Head of caudate nucleus (tissue), 42 donors: ENCODE measurements at regions not wholly inside any gene's neighbourhood (a gene's known extent, or its start where the extent isn't known, plus 50 kb on each side); places are given as distances from the start of the nearest gene placed in this dataset.
"Not testable (repeated sequence)": the region's sequence is repeated elsewhere in the genome, so short reads cannot be mapped to it uniquely, and the experiment has no call there.

Experiments
- DNase-seq, 42 donors: peaks; one replicate each; pipeline versions ENCODE4 v3.0.0 to v3.0.0-alpha.2; 2020 to 2021; ENCODE audit warnings: mixed read lengths in 7 of 42
- intact Hi-C: fragments of 100-400 bp; cut with DNase I; formaldehyde crosslinking; loops from one replicate; pipeline ENCODE4 v1.15.0; 2022

DNA sequence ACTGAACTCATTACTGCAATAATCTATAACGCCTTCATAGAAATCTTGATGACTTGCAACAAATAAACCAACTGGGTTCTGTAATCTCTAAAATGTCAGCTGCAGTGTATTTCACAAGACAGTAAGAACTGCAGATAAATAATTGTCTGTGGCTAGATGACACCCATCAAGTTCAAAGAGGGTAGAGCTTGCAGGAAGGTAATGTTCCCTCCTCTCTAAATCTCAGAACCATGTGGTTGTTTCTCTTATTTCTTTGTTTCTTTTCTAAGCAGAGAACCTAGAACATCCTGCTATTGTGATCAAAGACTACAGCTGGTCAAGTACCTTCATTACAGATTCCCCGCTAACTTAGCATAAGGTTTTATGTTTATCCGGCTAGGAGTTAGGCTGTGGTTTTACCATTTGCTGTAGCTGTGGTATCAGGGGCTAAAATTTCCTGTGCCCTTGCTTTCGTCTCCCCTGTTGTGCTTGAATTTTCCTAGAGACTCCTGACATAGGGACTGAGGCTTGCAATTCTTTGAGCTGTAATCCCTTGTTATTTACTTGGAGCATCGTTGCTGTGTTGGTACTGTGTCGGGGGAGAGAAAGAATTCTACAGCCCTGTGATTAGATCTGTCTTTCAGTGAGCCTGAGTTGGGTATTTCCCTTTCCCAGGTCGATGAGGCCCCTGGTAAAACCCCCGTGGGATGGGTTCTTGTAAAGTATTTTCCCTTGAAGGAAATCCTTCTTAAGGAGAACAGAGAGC lies 253.1 kb upstream of the BTG1 start:
- intact Hi-C loops, result no loop called here
- DNase-seq, result no peak

DNA sequence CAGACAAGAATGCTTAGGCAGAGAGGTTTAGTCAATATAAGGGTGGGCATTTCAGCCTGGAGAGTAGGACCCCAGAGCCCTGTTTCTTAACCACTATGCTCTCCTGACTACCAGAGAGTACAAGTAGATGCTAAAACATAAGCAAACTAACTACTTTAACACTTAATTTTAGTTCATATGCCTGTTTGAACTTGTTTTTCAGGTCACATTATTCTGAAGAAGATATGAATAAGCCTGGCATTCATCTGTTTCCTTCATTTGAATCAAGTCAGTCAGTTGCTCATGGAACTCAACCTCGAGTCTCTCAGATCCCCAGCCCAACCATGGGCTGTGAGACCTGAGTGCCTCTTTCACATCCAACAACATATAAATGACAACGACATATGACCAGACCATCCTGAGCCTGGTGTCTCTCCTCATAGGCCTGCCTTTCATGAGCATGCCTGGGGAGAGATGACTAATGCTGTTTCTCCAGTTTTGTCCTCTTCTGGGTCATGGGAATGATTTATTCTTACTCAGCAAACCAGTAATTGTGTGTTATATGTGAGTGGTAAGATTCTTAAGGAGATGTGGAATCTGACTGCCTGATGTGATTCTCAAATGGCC lies 251.1 kb upstream of the BTG1 start:
- no peak for DNase-seq
- intact Hi-C loops, result no loop called here

DNA sequence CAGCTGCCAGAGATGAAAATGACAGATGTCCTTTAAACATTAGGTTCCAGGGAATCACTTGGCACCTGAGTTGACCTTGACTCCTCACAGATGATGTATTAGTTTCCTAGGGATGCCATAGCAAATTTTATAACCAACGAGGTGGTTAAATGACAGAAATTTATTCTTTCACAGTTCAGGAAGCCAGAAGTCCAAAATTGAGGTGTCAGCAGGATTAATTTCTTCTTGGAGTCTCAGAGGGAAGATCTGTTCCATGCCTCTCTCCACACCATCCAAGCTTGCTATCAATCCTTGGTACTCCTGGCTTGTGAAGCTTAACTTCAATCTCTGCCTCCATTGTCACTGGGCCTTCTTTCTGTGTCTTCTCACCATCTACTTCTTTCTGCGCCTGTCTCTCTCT lies 249.7 kb upstream of the BTG1 start:
- no peak for DNase-seq
- intact Hi-C loops, result no loop called here

DNA sequence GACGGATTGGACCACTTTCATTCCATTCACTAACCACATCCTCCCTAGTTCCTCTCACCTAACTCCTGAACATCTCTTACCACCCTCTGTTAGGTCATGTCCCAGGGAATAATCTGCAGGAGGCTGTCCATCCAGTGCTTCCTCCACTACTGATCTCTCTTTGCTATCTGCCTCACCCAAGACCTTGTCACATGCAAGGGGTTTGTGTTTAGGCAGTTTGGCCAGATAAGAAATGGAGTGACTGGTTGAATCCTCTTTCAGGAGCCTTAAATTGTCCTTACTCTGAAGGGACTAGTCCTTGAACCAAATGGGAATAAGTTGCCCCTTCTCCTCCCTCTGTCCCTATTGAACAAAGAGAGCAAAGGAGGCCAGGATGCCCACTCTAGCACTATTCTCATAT lies 249.2 kb upstream of the BTG1 start:
- no peak for DNase-seq
- intact Hi-C loops, result no loop called here

DNA sequence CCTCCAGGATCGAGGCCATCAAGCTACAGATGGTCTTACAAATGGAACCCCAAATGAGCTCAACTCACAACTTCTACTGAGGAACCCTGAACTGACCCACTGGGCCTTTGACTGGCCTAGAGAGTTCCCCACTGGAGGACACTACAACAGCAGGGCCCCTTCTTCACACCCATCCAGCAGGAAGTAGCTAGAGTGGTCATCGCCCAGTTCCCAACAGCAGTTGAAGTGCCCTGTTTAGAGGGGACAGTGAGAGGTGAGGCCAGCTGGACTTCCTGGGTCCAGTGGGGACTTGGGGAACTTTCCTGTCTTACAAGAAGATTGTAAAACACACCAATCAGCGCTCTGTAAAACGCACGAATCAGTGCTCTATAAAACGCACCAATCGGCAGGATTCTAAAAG lies 247.9 kb upstream of the BTG1 start:
- intact Hi-C loops, result no loop called here
- DNase-seq, result no peak

DNA sequence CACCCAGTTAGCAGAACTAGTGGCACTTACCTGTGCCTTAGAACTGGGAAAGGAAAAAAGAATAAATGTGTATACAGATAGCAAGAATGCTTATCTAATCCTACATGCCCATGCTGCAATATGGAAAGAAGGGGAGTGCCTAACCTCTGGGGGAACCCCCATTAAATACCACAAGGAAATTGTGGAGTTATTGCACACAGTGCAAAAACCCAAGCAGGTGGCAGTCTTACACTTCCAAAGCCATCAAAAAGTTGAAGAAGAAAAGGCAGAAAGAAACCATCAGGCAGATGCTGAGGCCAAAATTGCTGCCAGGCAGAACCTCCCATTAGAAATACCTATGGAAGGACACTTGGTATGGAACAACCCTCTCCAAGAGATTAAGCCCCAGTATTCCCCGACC lies 246.1 kb upstream of the BTG1 start:
- intact Hi-C loops, result not testable (repeated sequence)

DNA sequence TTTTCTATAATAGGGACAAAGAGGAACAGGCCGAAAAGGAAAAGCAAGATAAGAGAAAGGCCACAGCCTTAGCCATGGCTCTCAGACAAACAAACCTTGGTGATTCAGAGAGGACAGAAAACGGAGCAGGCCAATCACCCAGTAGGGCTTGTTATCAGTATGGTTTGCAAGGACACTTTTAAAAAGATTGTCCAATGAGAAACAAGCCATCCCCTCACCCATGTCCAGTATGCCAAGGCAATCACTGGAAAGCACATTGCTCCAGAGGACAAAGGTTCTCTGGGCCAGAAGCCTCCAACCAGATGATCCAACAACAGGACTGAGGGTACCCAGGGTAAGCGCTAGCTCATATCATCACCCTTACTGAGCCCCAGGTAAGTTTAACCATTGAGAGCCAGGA lies 243.8 kb upstream of the BTG1 start:
- intact Hi-C loops, result no loop called here
- DNase-seq, result no peak

More for the DNA sequence above, 246.1 kb upstream of the BTG1 start:
- not testable (repeated sequence) for DNase-seq

DNA sequence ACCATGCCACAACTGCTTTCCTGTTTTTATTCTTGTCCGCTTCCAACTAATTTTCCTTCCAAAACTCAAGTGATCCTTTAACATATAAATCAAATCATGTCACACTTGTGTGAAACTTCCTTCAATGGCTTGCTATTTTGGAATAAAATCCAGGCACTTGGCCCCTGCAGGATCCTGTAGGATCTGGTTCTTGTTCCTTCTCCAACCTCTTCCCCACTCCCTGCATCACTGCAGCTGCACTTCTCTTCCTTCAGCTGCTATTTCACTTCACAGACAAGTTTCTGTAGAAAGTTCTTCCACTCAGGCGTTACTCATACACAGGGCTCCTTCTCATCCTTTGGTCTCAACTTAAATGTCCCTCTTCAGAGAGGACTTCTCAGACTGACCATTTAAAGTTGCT lies 239.7 kb upstream of the BTG1 start:
- DNase-seq, result no peak
- intact Hi-C loops, result no loop called here

DNA sequence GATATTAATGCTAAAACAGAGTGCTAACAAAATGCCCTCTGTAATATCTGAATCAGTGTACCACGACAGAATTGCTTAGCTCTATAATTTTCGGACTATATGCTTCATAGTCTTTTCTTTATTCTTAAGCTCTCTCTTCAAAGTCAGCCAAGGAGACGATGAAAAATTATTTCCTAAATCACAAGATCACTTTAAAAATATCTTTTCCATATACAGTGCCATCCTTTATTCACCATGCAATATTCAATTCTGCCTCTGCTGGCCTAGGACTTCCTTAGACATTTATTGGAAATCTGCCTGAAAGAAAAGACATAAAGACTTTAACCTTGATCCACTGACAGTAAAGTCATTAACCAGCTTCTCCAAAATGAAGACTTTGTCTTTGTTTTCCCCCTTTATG lies 238.9 kb upstream of the BTG1 start:
- DNase-seq, result no peak
- intact Hi-C loops, result no loop called here

DNA sequence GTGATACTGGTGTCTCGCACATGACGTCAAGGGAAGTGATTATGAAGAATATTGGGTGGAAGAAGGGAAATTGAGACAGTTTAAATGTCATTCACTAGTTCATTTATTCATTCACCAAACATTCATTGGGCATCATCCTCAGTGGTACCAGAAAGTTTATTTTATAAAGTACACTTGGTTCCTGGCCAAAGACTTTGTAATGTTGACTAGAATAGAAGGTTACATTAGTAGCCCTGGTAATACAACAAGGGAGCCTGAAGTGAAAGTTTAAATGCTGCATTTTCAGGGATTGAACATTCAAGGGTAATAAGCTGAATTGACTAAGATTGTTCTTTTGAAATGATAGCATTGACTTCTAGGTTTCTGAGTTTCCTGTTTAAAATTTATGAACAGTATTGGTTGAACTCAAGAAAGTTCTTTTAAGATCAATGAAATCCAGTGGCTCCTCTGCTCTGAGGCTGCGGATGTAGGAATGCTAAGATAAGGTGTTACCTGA lies 236.8 kb upstream of the BTG1 start:
- DNase-seq, result no peak
- intact Hi-C loops, result no loop called here

DNA sequence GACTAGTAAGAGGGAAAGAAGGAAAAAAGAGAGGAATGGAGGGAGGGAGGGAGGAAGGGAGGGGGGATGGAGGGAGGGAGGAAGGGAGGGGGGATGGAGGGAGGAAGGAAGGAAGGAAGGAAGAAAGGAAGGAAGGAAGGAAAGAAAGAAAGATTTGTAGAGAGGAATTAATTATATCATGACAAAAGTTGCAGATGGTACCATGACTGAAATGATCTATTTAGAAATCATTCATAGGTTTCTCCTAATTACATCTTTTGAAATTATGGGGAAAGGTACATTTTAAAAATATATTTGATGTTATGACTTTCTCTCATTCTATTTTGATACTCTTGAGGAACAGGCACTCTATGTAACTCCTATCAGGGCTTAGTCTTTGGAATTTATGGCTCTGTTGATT lies 236.2 kb upstream of the BTG1 start:
- DNase-seq, result no peak
- intact Hi-C loops, result no loop called here

DNA sequence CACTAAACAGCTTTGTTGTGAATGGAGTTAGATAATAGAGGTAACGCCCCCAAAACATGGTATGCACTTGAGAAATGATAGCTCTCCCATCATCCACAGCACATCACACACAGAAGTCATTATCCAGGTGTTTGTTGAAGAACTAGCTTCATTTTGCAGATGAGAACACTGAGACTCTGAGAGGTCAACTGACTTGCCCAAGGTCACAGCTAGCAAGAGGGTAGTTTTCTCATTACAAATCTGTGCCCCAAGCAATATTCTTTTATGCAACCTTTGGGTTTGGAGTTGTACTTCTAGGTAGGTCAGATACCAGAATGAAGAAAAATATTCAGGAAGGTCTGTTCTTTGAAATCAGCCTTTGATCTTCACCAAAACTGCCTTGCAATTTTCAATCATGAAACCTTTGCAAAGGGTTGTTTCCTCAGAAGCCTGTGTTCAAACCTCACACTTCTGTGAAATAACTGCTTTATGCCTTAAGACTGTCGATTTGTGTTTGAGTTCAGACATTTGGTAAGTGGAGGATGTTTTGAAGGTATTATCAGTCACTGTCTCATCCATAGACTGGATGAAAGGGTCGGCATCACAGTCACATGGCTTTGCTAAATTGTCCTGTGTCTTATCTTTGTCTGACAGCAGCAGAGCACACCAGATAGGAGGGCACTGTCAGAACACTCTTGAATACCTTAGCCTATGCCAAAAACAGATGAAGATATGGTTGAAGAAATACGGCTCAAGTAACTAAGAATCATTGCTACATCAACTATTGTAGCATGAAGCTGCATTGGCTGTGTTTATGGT lies 233.2 kb upstream of the BTG1 start:
- DNase-seq, result no peak
- intact Hi-C loops, result no loop called here

DNA sequence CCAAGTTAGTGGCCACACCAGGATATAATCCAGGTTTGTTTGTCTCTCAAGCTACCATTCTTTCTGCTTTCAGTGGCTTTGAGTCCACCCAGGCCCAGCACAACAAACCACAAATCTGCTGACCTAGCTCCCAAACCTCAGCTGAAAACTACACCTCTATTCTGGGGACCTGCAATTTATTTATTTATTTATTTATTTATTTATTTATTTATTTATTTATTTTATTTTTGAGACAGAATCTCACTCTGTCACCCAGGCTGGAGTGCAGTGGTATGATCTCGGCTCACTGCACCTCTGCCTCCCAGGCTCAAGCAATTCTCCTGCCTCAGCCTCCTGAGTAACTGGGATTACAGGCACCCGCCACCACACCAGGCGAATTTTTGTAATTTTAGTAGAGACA lies 229.9 kb upstream of the BTG1 start:
- DNase-seq, intact Hi-C loops: not testable (repeated sequence)

DNA sequence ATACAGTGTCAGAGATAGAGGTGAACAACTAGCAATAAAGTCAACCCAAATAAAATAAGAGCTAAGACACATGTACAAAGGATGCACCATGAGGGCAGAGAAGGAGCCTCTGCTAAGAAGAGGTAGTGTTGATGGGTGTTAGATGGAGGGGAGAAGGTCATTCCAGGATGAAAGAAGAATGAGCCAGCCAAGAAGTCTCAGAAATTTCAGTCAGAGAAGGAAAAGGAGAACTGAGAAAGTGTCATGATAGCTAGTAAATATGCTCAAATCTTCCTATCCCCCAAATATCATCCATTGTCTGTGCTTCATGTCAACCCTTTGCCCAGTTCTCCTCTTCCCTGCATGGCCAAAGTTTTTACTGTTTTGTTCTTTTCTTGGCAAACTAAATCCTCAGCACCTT lies 225.2 kb upstream of the BTG1 start:
- no peak for DNase-seq
- intact Hi-C loops, result no loop called here

DNA sequence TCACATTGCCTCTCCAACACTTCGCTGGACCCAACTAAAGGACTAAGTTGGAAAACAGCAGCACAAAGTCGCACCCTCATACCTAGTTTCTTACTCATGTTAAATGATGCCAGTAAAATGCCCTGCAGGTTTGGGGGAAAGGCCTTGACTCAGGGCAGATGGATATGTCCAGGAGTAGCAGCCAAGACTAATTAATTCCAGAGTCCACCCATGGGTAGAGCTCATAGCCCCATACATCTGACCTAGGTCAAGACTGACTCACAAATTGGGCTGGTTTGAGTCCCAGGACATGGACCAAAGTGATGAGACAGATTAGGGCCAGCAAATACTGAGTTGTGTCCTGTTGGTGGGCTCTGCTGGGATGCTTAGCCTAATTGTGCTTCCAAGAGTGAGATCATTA lies 224.0 kb upstream of the BTG1 start:
- intact Hi-C loops, result no loop called here
- no peak for DNase-seq

DNA sequence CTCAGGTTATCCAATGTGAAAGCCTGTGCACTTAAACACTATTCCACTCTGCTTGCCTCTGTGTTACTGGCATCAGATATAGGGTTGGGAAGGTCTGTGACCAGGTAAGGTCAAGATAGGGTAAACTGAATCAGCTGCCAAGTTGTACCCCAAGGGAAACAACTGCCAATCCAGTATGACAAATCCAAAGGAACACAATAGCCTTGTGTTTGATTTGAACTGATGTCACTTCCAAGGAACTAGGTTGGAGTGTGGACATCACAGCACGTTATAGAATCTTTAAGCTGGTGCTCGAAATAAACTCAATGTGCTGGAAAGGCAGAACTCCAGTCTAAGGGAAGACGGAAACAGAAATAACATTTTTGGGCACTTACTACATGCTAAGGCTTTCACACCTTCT lies 223.4 kb upstream of the BTG1 start:
- no peak for DNase-seq
- intact Hi-C loops, result no loop called here

DNA sequence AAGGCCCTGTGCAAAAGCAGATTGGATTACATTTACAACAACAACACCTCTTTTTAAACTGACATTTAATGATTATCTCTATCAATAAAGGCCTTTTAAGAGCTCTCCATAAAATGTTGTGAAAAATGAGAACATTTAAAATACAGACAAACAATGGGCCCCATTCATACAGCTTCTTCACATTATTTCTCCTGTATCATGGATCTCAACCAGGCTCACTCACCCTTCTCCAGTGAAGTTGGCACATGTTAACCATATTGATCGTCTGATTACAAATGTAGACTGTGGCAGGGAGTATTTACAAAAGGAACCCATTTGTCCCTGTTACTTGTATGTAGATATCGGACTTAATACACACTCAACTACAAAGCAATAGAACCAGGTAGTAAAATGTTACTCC lies 220.2 kb upstream of the BTG1 start:
- intact Hi-C loops, result no loop called here
- DNase-seq, result no peak

DNA sequence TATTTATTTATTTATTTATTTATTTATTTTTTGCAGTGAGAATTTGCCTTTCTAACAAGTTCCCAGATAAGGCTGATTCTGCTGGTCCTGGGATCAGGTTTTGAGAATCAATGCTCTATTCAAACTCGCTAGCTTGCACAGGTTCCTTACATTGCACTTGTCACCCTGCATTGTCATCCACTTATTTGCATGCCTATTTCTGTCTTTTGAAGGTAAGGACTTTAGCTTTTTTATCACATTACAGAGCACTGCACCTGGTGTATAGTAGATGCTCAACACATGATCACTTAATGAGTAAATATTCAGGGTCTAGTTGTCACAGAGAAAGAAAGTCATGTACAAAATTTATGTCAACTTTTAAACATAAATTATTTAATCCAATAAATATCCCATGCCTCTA lies 219.7 kb upstream of the BTG1 start:
- DNase-seq, result no peak
- intact Hi-C loops, result no loop called here

DNA sequence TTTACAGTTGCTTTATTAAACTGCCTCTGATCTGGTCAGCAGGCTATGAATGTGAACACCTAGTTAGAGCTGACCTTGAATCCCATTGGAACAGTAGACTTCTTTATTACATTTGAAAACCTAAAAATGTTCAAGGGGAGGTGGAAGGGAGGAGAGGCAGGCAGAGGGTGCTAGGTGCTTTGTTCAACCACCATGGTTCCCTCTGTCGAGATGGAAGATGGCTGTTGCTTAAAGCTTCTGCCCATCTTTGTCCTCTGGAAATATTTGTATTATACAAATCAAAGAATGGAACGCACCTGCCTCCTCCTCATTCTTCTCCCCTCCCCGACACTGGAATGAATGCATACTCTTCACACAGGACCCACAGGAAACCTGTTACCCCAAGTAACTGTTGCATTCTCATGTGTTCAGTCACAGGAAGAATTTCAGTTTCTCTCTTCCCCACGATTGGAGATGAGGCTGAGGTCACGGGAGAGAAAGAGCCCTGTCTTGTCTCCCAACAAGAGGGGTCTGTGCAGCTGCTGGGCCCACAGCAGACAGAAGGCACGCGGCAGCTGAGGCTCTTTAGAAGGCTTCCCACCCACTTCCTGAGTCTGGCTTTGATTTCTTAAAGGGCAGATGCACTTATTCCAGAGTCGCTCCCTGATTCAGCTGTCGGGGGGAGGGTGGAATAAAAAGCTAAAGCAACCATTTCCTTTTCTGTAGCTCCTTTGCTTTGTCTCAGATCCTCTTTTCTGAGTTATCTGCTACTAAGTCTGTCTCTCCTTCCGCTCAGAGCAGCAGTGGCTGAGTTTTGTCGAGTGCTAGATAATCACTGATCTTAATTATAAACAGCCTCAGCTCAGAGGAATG lies 217.9 kb upstream of the BTG1 start:
- intact Hi-C loops, result no loop called here

More for the DNA sequence above, 217.9 kb upstream of the BTG1 start:
- DNase-seq, result peak; percentile 16 to 68 (median 40)
